Glutamatergic neuron (in vitro differentiated cells): ENCODE measurements at regions not wholly inside any gene's neighbourhood (a gene's known extent, or its start where the extent isn't known, plus 50 kb on each side); places are given as distances from the start of the nearest gene placed in this dataset.

Experiments used
- DNase-seq: peaks from one replicate; pipeline ENCODE4 v3.0.0; 2022
- H3K27ac Mint-ChIP-seq: one replicate; pipeline ENCODE4 v1.8.0; 2020; ENCODE audit warnings: mild to moderate bottlenecking, mixed read lengths, inconsistent platforms; ENCODE audit not compliant: unreplicated experiment
- H3K27me3 Mint-ChIP-seq: one replicate; pipeline ENCODE4 v1.8.0; 2020; ENCODE audit warnings: mild to moderate bottlenecking, moderate library complexity, mixed read lengths, inconsistent platforms; ENCODE audit not compliant: unreplicated experiment
- H3K36me3 Mint-ChIP-seq: one replicate; pipeline ENCODE4 v1.8.0; 2020; ENCODE audit warnings: mild to moderate bottlenecking, mixed read lengths, inconsistent platforms; ENCODE audit not compliant: unreplicated experiment
- H3K4me1 Mint-ChIP-seq: one replicate; pipeline ENCODE4 v1.8.0; 2020; ENCODE audit warnings: mild to moderate bottlenecking, low read depth, mixed read lengths, inconsistent platforms; ENCODE audit not compliant: unreplicated experiment
- H3K4me3 Mint-ChIP-seq: one replicate; pipeline ENCODE4 v1.8.0; 2020; ENCODE audit warnings: mild to moderate bottlenecking, mixed read lengths, inconsistent platforms; ENCODE audit not compliant: unreplicated experiment
- H3K9me3 Mint-ChIP-seq: one replicate; pipeline ENCODE4 v1.8.0; 2020; ENCODE audit warnings: mild to moderate bottlenecking, moderate library complexity, mixed read lengths, inconsistent platforms; ENCODE audit not compliant: unreplicated experiment
- CTCF ChIP-seq: fragments of 200-600 bp; sonication (generic); IDR thresholded peaks from one replicate; pipeline ENCODE4 v1.5.0; 2021; ENCODE audit not compliant: partially characterized antibody, unreplicated experiment

- Mint-ChIP-seq H3K27ac (no peak overlapping the region), H3K9me3 (no peaks in the 10 kb centered on the region), H3K4me3 (no peak overlapping the region), H3K27me3 (no peaks in the 10 kb centered on the region), H3K4me1 (no peaks in the 10 kb centered on the region), H3K36me3 (no peaks in the 10 kb centered on the region)
- TF ChIP-seq CTCF = no peak
- DNase-seq = no peak
These were observed 1207.3 kb downstream of the SLC16A7 start for GRCh38 chr12:60803147-60803546.

- no peak overlapping the region for H3K4me3 Mint-ChIP-seq
- no peak for TF ChIP-seq CTCF
- H3K36me3 Mint-ChIP-seq = no peaks in the 10 kb centered on the region
- H3K4me1 Mint-ChIP-seq = no peaks in the 10 kb centered on the region
- H3K27me3 Mint-ChIP-seq = no peaks in the 10 kb centered on the region
- H3K27ac Mint-ChIP-seq = no peak overlapping the region
- no peak for DNase-seq
- no peaks in the 10 kb centered on the region for H3K9me3 Mint-ChIP-seq
These were observed 1209.5 kb downstream of the SLC16A7 start for GRCh38 chr12:60805364-60805763.

GRCh38 chr12:60819794-60820193 lies 1224.0 kb downstream of the SLC16A7 start:
- Mint-ChIP-seq H3K36me3 (no peaks in the 10 kb centered on the region), H3K9me3 (peaks cover 1% of the 10 kb centered on the region), H3K4me1 (peaks cover 5% of the 10 kb centered on the region), H3K4me3 (no peak overlapping the region), H3K27me3 (no peaks in the 10 kb centered on the region), H3K27ac (no peak overlapping the region)
- no peak for TF ChIP-seq CTCF
- no peak for DNase-seq

- Mint-ChIP-seq H3K36me3 (no peaks in the 10 kb centered on the region), H3K27ac (no peak overlapping the region), H3K4me3 (no peak overlapping the region), H3K9me3 (no peaks in the 10 kb centered on the region), H3K4me1 (peaks cover 5% of the 10 kb centered on the region), H3K27me3 (no peaks in the 10 kb centered on the region)
- DNase-seq = no peak
- TF ChIP-seq CTCF = no peak
These were observed 1226.8 kb downstream of the SLC16A7 start for GRCh38 chr12:60822580-60822979.

GRCh38 chr12:60830381-60830780 lies 1234.6 kb downstream of the SLC16A7 start:
- TF ChIP-seq CTCF = no peak
- Mint-ChIP-seq H3K4me3 (no peak overlapping the region), H3K27me3 (peaks cover 3% of the 10 kb centered on the region), H3K9me3 (no peaks in the 10 kb centered on the region), H3K36me3 (no peaks in the 10 kb centered on the region), H3K27ac (no peak overlapping the region), H3K4me1 (peaks cover 4% of the 10 kb centered on the region)
- no peak for DNase-seq
